Loucy (cell line): ENCODE measurements at regions not wholly inside any gene's neighbourhood (a gene's known extent, or its start where the extent isn't known, plus 50 kb on each side); places are given as distances from the start of the nearest gene placed in this dataset.

Source experiments
- EZH2phosphoT487 ChIP-seq: fragments of 200-600 bp; IDR thresholded peaks from 2 replicates; pipeline ENCODE4 v1.6.1; 2018; ENCODE audit warnings: antibody characterized with exemption, mild to moderate bottlenecking, moderate library complexity, borderline replicate concordance
- TF ChIP-seq, protein P1 (sequence below): fragments of 200-600 bp; sonication (generic); conservative IDR thresholded peaks from 2 replicates; pipeline ENCODE4 v1.5.1; 2014; ENCODE audit warnings: mild to moderate bottlenecking, antibody characterized with exemption, low read length

DNA sequence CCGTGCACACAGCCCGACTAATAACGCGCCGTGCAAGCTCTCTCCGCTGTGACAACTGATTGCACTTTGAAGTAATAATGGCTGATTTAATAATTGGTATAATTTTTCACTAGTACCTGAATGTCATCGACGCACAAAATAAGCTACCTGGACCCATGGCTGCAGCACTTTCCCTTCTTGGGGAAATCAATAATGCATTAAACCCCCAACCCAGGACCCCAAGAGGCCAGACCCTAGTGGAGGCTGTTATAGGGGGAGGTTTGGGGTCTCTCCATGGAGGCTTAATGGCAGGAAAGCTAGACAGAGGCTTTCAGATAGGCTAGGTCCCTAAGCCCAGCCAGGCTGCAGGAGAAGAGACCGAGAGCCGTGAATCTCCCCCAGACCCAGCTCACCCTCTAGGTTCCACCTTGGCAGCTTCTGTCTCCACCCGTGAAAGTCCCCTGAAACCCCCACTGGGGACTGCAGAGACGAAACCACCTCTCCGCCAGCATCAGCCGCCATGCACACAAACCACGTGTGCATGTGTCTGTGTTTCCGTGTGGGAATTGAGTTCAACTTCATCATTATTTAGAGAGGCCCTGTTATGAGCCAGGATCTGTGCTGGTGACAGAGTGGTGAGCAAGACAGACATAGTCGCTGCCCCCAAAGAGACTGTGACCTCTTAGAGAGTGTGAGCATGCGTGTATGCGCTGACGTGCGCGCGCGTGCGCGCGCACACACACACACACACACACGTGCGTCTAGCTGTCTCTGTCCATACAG, 168.6 kb upstream of the MVB12B start:
- TF ChIP-seq, protein P1, sequence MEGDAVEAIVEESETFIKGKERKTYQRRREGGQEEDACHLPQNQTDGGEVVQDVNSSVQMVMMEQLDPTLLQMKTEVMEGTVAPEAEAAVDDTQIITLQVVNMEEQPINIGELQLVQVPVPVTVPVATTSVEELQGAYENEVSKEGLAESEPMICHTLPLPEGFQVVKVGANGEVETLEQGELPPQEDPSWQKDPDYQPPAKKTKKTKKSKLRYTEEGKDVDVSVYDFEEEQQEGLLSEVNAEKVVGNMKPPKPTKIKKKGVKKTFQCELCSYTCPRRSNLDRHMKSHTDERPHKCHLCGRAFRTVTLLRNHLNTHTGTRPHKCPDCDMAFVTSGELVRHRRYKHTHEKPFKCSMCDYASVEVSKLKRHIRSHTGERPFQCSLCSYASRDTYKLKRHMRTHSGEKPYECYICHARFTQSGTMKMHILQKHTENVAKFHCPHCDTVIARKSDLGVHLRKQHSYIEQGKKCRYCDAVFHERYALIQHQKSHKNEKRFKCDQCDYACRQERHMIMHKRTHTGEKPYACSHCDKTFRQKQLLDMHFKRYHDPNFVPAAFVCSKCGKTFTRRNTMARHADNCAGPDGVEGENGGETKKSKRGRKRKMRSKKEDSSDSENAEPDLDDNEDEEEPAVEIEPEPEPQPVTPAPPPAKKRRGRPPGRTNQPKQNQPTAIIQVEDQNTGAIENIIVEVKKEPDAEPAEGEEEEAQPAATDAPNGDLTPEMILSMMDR, result no peak
- no peak for TF ChIP-seq EZH2phosphoT487
